ENCODE measurements at regions not wholly inside any gene's neighbourhood (a gene's known extent, or its start where the extent isn't known, plus 50 kb on each side); places are given as distances from the start of the nearest gene placed in this dataset.

- intact Hi-C loops (cut with DNase I) = no loop called here
- no peak for DNase-seq
Measured at GRCh38 chr1:56442290-56442877, 137.0 kb downstream of the PLPP3 start.

DNA sequence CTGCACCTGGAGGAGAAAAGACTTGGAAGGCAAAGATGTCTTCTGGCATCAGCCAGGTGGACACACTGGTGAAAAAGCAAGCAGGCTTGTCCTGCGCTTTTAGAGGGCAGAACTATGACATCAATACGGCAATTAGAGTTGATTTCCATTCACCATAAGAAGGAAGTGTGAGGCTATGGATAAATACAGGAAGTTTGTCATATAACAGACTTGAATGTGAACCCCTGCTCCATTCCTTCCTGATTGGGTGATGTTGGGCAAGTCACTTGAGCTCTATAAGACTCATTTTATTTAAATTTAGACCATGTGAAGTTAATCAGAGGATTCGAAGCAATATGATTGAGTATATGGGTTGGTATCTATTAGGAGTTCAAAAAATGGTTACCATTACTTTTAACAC lies 137.8 kb downstream of the PLPP3 start:
- intact Hi-C loops (cut with DNase I) = no loop called here
- DNase-seq = no peak

GRCh38 chr1:56439610-56440264 lies 139.6 kb downstream of the PLPP3 start:
- intact Hi-C loops (cut with DNase I) = loop anchor here (5.0 kb wide), 1 partner anchor 138 kb away; the partner anchor contains the start of gene PLPP3
- peak in 4 of 42 donors; percentile 30 to 46 (median 34) for DNase-seq

GRCh38 chr1:56438901-56439551 lies 140.3 kb downstream of the PLPP3 start:
- intact Hi-C loops (cut with DNase I) = loop anchor here (5.0 kb wide), 1 partner anchor 138 kb away; the partner anchor contains the start of gene PLPP3
- DNase-seq = peak in 1 of 42 donors; percentile 13

DNA sequence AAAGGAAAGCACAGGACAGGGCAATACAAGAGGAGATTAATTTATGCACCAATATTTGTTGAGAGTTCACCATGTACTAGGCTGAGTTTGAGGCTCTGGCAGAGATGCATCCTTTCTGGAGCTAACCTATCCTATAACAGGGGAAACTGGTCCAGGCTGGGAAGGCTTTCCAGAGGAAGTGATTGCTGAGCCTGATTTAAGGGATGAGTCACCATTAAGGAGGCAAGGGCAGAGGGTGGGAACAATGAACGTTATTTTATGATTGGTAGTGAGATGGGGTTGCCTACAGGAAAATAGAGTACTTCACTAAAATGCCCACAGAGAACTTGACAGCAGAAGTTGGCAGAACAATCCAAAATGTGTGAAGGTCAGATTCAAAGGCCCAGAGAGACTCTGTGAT lies 141.4 kb downstream of the PLPP3 start:
- intact Hi-C loops (cut with DNase I) = loop anchor here (5.0 kb wide), 1 partner anchor 139 kb away; the partner anchor contains the start of gene PLPP3
- peak in 2 of 42 donors; percentile 44 to 55 for DNase-seq

DNA sequence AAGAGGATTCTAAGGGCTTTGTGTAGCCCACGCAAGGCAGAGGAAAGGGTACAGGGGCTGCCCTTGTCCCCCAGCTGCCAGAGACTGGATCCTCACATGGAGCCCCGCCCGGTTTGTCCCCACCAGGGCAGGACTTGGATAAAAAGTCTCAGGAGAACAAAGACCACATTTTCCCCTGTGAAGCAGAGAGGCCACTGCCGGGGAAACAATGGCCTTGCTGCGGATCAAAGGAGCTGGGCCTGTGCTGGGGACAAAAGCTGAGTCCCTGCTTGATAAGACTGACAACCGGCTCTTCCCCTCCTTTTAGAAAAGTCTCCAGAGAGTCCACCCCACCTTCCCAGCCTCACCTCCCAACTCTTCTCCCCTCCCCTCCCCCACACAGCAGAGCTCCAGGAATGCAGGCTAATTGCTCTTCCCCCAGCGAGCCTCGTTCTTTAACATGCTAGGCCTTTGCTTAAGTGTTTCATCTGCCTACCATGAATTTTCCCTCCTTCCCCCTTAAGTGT lies 142.4 kb downstream of the PLPP3 start:
- intact Hi-C loops (cut with DNase I) = loop anchor here (5.0 kb wide), 1 partner anchor 140 kb away; the partner anchor contains the start of gene PLPP3
- DNase-seq = peak; percentile 70 to 94 (median 86)

- intact Hi-C loops (cut with DNase I) = loop anchor here (5.0 kb wide), 1 partner anchor 141 kb away; the partner anchor contains the start of gene PLPP3
- peak in 8 of 42 donors; percentile 12 to 65 (median 29) for DNase-seq
Measured at GRCh38 chr1:56436296-56436695, 143.1 kb downstream of the PLPP3 start.

DNA sequence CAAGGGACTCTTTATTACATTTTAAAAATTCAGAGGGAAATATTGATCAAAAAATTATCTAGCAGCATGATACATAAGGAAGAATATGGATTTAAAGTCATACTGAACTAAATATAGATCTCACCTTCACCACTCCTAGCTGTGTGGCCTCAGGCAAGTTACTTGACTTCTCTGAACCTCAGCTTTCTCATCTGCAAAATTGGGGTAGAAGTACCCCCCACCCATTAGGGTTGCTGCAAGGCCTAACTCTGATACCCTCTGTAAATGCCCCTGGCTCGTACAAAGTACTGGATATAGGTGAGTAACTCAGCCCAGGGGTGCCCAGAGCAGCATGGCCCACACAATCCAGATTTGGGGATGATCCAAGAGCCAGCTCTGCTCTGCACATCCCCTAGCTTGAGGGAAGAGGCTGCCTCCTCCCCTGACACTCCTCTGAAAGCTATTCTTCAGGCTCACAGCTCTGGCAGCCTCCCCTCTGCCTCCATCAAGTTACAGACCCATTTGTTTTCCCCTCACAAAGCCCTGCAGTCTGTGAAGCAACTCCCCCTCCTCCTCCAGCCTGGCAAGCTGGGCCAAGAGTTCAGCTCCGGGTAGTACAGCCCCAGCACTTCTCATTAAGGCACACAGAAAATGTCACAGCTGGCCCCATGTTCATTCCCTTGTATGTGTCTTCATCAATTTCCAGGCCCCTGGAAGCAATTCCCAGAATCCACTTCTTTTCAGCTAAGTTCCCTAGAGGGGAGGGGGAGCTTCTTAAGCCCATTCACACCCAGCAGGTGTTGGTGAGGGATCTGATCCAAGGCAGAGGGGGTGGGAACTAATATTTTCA lies 143.7 kb downstream of the PLPP3 start:
- peak; percentile 69 to 96 (median 90) for DNase-seq
- intact Hi-C loops (cut with DNase I) = loop anchor here (5.0 kb wide), 1 partner anchor 142 kb away; the partner anchor contains the start of gene PLPP3

- intact Hi-C loops (cut with DNase I) = loop anchor here (5.0 kb wide), 1 partner anchor 143 kb away; the partner anchor contains the start of gene PLPP3
- DNase-seq = peak in 1 of 42 donors; percentile 14
Measured at GRCh38 chr1:56434740-56435139, 144.6 kb downstream of the PLPP3 start.

GRCh38 chr1:56434025-56434424 lies 145.3 kb downstream of the PLPP3 start:
- intact Hi-C loops (cut with DNase I) = no loop called here
- DNase-seq = no peak

DNA sequence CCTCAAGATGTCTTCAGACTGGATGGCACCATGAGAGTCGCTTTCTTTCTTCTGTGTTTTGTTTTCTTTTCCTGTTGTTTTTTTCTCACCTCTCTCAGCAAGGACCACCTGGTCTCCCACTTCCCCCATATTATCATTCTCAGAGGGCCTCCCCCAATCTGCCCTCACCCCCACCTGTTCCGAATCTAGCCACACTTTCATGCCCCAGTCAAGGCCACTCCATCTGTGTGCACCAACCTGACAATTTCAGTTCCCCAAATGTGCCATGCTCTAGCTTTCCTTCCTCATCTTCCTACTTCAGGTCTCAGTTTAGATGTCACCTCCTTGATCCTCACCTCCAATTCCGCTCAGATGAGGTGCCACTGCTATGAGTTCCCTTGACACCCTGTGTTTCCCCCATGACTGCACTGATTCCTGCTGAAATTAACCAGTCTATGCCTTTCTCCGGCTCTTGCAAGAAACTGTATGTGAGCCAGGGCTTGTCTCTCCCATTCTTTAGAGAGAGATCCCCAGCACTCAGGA lies 146.2 kb downstream of the PLPP3 start:
- intact Hi-C loops (cut with DNase I) = no loop called here
- no peak for DNase-seq

- DNase-seq = no peak
- intact Hi-C loops (cut with DNase I) = no loop called here
Measured at GRCh38 chr1:56432166-56432971, 147.0 kb downstream of the PLPP3 start.

DNA sequence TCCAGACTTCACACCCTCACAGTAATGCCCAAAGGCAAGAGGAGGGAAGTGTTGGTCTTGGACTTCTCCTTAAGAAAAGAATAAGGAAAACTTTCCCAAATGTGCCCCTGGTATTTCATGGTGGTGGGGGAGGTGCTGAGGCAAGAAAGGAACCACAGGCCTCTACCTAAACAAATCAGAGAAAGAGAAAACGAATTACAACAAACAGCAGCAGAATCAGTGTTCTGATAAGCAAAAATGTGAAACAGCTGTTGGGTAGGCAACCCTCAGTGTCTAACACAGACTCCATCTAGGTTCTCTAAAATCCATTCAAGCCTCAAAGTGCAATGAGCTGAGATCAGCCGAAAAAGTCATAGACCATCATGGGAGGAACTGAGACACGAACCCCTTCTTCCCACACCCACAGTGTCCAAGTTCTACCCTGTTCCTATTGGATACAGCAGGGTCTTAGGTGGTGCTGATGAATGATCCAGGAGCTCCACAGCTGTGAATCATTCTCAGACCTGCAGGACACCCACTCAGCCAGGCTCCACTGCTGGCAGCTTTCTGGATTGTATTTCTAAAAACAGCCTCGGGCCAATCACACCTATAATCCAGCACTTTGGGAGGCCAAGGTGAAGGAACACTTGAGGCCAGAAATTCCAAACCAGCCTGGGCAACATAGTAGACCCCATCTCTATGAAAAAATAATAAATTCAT lies 149.1 kb downstream of the PLPP3 start:
- DNase-seq = no peak
- intact Hi-C loops (cut with DNase I) = no loop called here

DNA sequence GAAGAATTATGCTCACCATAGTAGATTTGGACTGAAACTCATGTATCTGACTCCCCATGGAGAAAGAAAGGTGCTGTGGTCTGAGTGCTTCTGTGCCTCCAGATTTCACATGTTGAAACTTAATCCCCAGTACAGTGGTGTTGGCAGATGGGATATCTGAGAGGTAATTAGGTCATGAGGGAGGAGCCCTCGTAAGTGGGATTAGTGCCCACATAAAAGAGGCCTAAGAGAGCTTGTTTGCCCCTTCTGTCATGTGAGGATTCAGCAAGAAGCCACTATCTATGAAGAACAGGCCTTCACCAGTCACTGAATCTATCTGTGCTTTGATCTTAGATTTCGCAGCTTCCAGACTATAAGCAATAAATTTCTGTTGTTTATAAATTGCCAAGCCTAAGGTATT lies 150.1 kb downstream of the PLPP3 start:
- no peak for DNase-seq
- intact Hi-C loops (cut with DNase I) = no loop called here

DNA sequence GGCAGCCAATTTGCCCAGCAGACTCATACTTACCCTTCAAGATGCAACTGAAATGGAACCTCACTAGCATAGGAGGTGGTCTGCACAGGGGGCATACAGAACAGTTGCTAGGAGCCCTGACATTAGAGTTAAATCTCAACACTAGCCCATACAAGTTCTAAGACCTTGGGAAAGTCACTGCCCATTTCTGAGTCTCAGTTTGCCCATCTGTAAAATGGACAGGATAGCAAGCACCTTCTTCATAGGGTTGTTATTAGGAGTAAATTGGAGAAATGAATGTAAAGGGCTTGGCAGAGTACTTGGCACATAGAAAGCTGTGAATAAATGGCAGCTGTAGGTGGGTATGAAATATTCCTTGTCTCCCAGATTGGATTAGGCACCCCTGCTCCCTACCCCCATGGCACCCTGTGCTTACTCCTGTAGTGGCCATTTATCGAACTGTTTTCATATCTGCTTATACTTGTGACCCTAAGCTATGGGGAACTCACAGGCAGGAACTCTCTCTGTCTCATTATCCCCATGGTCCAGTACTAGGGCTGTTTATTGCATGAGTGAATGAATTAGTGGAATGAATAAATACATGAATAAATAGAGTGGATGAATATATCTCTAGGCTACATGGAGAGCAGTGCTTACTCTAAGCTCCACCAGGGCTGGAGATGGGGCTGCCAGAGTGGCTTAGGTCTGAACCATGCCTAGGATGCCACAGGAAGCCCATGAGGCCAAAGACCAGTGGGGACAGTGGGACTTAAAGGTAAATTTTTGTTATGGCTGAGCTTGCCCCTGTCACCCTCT lies 152.6 kb downstream of the PLPP3 start:
- intact Hi-C loops (cut with DNase I) = no loop called here
- DNase-seq = no peak

DNA sequence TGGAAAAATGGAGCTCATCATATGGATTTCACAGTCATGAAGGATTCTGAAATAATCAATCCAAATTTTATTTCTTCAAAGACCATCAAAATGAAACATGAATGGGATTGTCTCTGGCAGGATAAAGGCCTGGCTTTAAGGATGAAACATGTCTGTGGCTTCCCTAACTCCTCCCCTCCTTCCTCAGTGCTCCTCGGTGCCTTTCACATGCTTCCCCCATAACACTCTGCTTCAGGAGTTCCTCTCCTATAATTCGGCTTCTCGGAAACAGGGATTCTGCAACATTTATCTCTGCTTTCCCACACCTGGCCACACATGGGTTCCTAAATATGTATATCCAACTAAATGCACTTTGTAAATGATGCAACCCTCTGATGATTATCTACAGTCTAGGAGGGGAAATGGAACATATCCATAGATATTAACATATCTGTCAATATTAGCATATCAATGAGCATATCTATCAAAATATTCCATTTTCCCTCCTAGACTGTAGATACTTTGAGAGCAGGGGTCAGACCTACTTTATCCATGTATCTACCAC lies 153.8 kb downstream of the PLPP3 start:
- intact Hi-C loops (cut with DNase I) = no loop called here
- no peak for DNase-seq
